OCI-LY1 (cell line): ENCODE measurements at regions not wholly inside any gene's neighbourhood (a gene's known extent, or its start where the extent isn't known, plus 50 kb on each side); places are given as distances from the start of the nearest gene placed in this dataset.

Source experiments
- H2AFZ ChIP-seq: fragments of 200-600 bp; sonication (generic), shearing (Covaris generic); 2 replicates; pipeline ENCODE4 v1.6.0; 2014; ENCODE audit warnings: antibody characterized with exemption, mild to moderate bottlenecking, low read length
- H3F3A ChIP-seq: fragments of 200-600 bp; sonication (generic), shearing (Covaris generic); 2 replicates; pipeline ENCODE4 v1.6.0; 2014; ENCODE audit warnings: mild to moderate bottlenecking, antibody characterized with exemption, low read length, moderate library complexity; ENCODE audit not compliant: insufficient read depth
- H3K27ac ChIP-seq: fragments of 200-600 bp; sonication (generic); 2 replicates; pipeline ENCODE4 v1.5.1; 2014; ENCODE audit warnings: low read length, mixed run types, mild to moderate bottlenecking, low read depth; ENCODE audit not compliant: poor library complexity, severe bottlenecking
- H3K27me3 ChIP-seq: fragments of 200-600 bp; sonication (generic); 2 replicates; pipeline ENCODE4 v1.6.0; 2014; ENCODE audit warnings: antibody characterized with exemption, mild to moderate bottlenecking, low read length, moderate library complexity; ENCODE audit not compliant: insufficient read depth
- H3K36me3 ChIP-seq: fragments of 200-600 bp; sonication (generic); 2 replicates; pipeline ENCODE4 v1.6.1; 2014; ENCODE audit warnings: mild to moderate bottlenecking, antibody characterized with exemption, low read length, moderate library complexity, mixed read lengths; ENCODE audit not compliant: insufficient read depth
- H3K4me1 ChIP-seq: fragments of 200-600 bp; sonication (generic); 2 replicates; pipeline ENCODE4 v1.5.1; 2014; ENCODE audit warnings: mild to moderate bottlenecking, low read length, moderate library complexity; ENCODE audit not compliant: insufficient read depth, severe bottlenecking
- H3K4me2 ChIP-seq: fragments of 200-600 bp; sonication (generic), shearing (Covaris generic); 2 replicates; pipeline ENCODE4 v1.6.1; 2014; ENCODE audit warnings: low read length
- H3K4me3 ChIP-seq: fragments of 200-600 bp; sonication (generic); 2 replicates; pipeline ENCODE4 v1.5.1; 2014; ENCODE audit warnings: low read length, low read depth, mild to moderate bottlenecking, mixed read lengths; ENCODE audit not compliant: poor library complexity, severe bottlenecking
- H3K79me2 ChIP-seq: fragments of 200-600 bp; shearing (Covaris generic); 2 replicates; pipeline ENCODE4 v1.6.1; 2016; ENCODE audit warnings: mixed run types, low read length, mixed read lengths; ENCODE audit not compliant: insufficient read depth
- H3K9ac ChIP-seq: fragments of 200-600 bp; sonication (generic), shearing (Covaris generic); 2 replicates; pipeline ENCODE4 v1.6.1; 2014; ENCODE audit warnings: mild to moderate bottlenecking, low read length, mixed read lengths
- H3K9me2 ChIP-seq: fragments of 200-600 bp; sonication (generic), shearing (Covaris generic); 2 replicates; pipeline ENCODE4 v1.6.1; 2014; ENCODE audit warnings: low read depth, mild to moderate bottlenecking, low read length, mixed read lengths
- H3K9me3 ChIP-seq: fragments of 200-600 bp; shearing (Covaris generic); 2 replicates; pipeline ENCODE4 v1.6.1; 2014; ENCODE audit warnings: low read length, mixed read lengths
- H4K20me1 ChIP-seq: fragments of 200-600 bp; sonication (generic), shearing (Covaris generic); 2 replicates; pipeline ENCODE4 v1.6.0; 2016; ENCODE audit warnings: mild to moderate bottlenecking, low read length; ENCODE audit not compliant: insufficient read depth
- CTCF ChIP-seq: fragments of 200-600 bp; sonication (generic), shearing (Covaris generic); IDR thresholded peaks from 2 replicates; pipeline ENCODE4 v1.5.1; 2017; ENCODE audit warnings: mild to moderate bottlenecking, antibody characterized with exemption, low read length, moderate library complexity, mixed read lengths
- EZH2 ChIP-seq: fragments of 200-600 bp; sonication (generic), shearing (Covaris generic); IDR thresholded peaks from 2 replicates; pipeline ENCODE4 v1.8.0; 2017; ENCODE audit warnings: borderline replicate concordance, mixed run types, mild to moderate bottlenecking, antibody characterized with exemption, low read length, moderate library complexity, mixed read lengths

- TF ChIP-seq EZH2 (no peak), CTCF (no peak)
- H3K9me2 ChIP-seq = no peaks in the 10 kb centered on the region
These were observed 1093.8 kb upstream of the CDH9 start for GRCh38 chr5:28132151-28132550.

GRCh38 chr5:28117691-28118090, 1079.3 kb upstream of the CDH9 start:
- no peaks in the 10 kb centered on the region for H3K27me3 ChIP-seq
- H3K4me2 ChIP-seq = no peak overlapping the region
- no peak overlapping the region for H3K27ac ChIP-seq
- H3F3A ChIP-seq = no peaks in the 10 kb centered on the region
- no peak overlapping the region for H3K9ac ChIP-seq
- TF ChIP-seq CTCF (no peak), EZH2 (no peak)
- H4K20me1 ChIP-seq = no peaks in the 10 kb centered on the region
- H3K36me3 ChIP-seq = no peaks in the 10 kb centered on the region
- H3K9me3 ChIP-seq = no peaks in the 10 kb centered on the region
- H3K4me1 ChIP-seq = no peaks in the 10 kb centered on the region
- H3K9me2 ChIP-seq = no peaks in the 10 kb centered on the region
- H3K79me2 ChIP-seq = no peaks in the 10 kb centered on the region
- H2AFZ ChIP-seq = no peak overlapping the region
- no peak overlapping the region for H3K4me3 ChIP-seq

More at GRCh38 chr5:28132151-28132550, 1093.8 kb upstream of the CDH9 start:
- Histone ChIP-seq H3K4me3 (no peak overlapping the region), H3K9ac (no peak overlapping the region), H3K9me3 (no peaks in the 10 kb centered on the region), H4K20me1 (no peaks in the 10 kb centered on the region), H3K4me2 (no peak overlapping the region), H3K27ac (no peak overlapping the region), H3F3A (no peaks in the 10 kb centered on the region), H3K79me2 (no peaks in the 10 kb centered on the region), H3K36me3 (no peaks in the 10 kb centered on the region), H3K27me3 (no peaks in the 10 kb centered on the region), H2AFZ (no peak overlapping the region), H3K4me1 (no peaks in the 10 kb centered on the region)

- Histone ChIP-seq H3K4me1 (no peaks in the 10 kb centered on the region), H3K9me2 (no peaks in the 10 kb centered on the region), H3K27me3 (no peaks in the 10 kb centered on the region), H3K9ac (no peak overlapping the region), H3K79me2 (no peaks in the 10 kb centered on the region), H2AFZ (no peak overlapping the region), H3K4me3 (no peak overlapping the region), H3K4me2 (no peak overlapping the region), H3K36me3 (no peaks in the 10 kb centered on the region), H3K27ac (no peak overlapping the region), H3F3A (no peaks in the 10 kb centered on the region), H4K20me1 (no peaks in the 10 kb centered on the region), H3K9me3 (no peaks in the 10 kb centered on the region)
- TF ChIP-seq CTCF (no peak), EZH2 (no peak)
These were observed 1078.9 kb upstream of the CDH9 start for GRCh38 chr5:28117273-28117672.
